Activated CD4-positive, alpha-beta T cell treated with anti-CD3 and anti-CD28 coated beads, Interleukin-2, Interleukin-6, amounts not matched to agents 100 ng/mL and 50 ng/mL, durations not matched to agents 16 hours and 8 hours (primary cell): ENCODE measurements at regions not wholly inside any gene's neighbourhood (a gene's known extent, or its start where the extent isn't known, plus 50 kb on each side); places are given as distances from the start of the nearest gene placed in this dataset.

Source experiments
- DNase-seq: peaks from one replicate; pipeline ENCODE4 v3.0.0-alpha.2; 2020

GRCh38 chr21:40901691-40902090 lies 54.7 kb upstream of the DSCAM start:
- DNase-seq = no peak

GRCh38 chr21:40902299-40902698 lies 55.3 kb upstream of the DSCAM start:
- no peak for DNase-seq

- no peak for DNase-seq
Observed at GRCh38 chr21:40902993-40903392, 56.0 kb upstream of the DSCAM start.

- no peak for DNase-seq
Observed at GRCh38 chr21:40905251-40905650, 58.3 kb upstream of the DSCAM start.

- DNase-seq = no peak
Observed at GRCh38 chr21:40912375-40912774, 65.4 kb upstream of the DSCAM start.

GRCh38 chr21:40915114-40915513 lies 68.2 kb upstream of the DSCAM start:
- DNase-seq = no peak

- DNase-seq = no peak
Observed at GRCh38 chr21:40923407-40923806, 76.4 kb upstream of the DSCAM start.

GRCh38 chr21:40923901-40924300 lies 76.9 kb upstream of the DSCAM start:
- no peak for DNase-seq

- no peak for DNase-seq
Observed at GRCh38 chr21:40924641-40925040, 77.7 kb upstream of the DSCAM start.

- DNase-seq = no peak
Observed at GRCh38 chr21:40926238-40926637, 79.3 kb upstream of the DSCAM start.

- DNase-seq = no peak
Observed at GRCh38 chr21:40929833-40930232, 82.9 kb upstream of the DSCAM start.

- DNase-seq = no peak
Observed at GRCh38 chr21:40931197-40931596, 84.2 kb upstream of the DSCAM start.

- no peak for DNase-seq
Observed at GRCh38 chr21:40936178-40936577, 89.2 kb upstream of the DSCAM start.

GRCh38 chr21:40936771-40937261 lies 89.9 kb upstream of the DSCAM start:
- no peak for DNase-seq

GRCh38 chr21:40938078-40938477 lies 91.1 kb upstream of the DSCAM start:
- DNase-seq = no peak

- DNase-seq = no peak
Observed at GRCh38 chr21:40938611-40939010, 91.7 kb upstream of the DSCAM start.

- no peak for DNase-seq
Observed at GRCh38 chr21:40947713-40948112, 100.8 kb upstream of the DSCAM start.

GRCh38 chr21:40950970-40951369 lies 104.0 kb upstream of the DSCAM start:
- no peak for DNase-seq

GRCh38 chr21:40952551-40953323 lies 105.8 kb upstream of the DSCAM start:
- DNase-seq = no peak

GRCh38 chr21:40964691-40965090 lies 117.7 kb upstream of the DSCAM start:
- no peak for DNase-seq

GRCh38 chr21:40967771-40968170 lies 120.8 kb upstream of the DSCAM start:
- no peak for DNase-seq

- DNase-seq = no peak
Observed at GRCh38 chr21:40972151-40972550, 125.2 kb upstream of the DSCAM start.

GRCh38 chr21:40976198-40977109 lies 129.5 kb upstream of the DSCAM start:
- DNase-seq = no peak

- no peak for DNase-seq
Observed at GRCh38 chr21:40985370-40985769, 138.4 kb upstream of the DSCAM start.
